ENCODE measurements at regions not wholly inside any gene's neighbourhood (a gene's known extent, or its start where the extent isn't known, plus 50 kb on each side); places are given as distances from the start of the nearest gene placed in this dataset.
A peak's percentile ranks its signal among the peaks of the same experiment; 100 is the strongest.

DNA sequence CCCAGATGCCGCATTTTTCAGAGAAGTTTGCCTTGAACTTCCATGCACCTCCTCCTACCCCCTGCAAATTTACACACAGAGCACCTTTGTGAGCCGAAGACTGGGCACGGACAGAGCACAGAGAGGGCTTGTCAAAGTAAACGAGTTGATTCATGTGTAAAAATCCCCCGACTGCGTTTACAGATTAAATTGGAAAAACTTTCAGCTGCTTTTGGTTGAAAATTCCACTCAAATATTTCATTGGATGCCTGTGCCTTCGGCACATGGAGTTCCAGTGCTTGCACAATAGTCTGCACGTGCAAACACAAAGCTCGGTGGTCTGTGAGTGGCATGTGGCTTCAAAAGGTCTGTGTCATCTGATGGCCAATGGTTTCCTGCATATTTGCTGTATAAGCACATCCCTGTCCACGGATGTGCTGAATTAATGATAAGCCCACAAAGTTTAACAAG is 177.5 kb downstream of the SETD4 start:
- DNase-seq = no peak
- CTCF ChIA-PET = no interaction called here
- H3K9me3 ChIP-seq = no peaks in the 10 kb centered on the region
- no peak overlapping the region; the same call in 1 of the 2 replicates for H3K4me2 ChIP-seq
- POLR2A ChIA-PET = no interaction called here
- H3K9ac ChIP-seq = no peak overlapping the region
- H3K79me2 ChIP-seq (ENCODE audit: insufficient read depth) = no peaks in the 10 kb centered on the region
- TF ChIP-seq MAX (IDR thresholded peaks at IDR 0.05; ENCODE audit: low read depth) (peak; percentile 23; the same call in 1 of the 2 replicates), RAD21 (IDR thresholded peaks at IDR 0.05; ENCODE audit: low read length) (no peak)
- H3K9me2 ChIP-seq = no peaks in the 10 kb centered on the region
- no peaks in the 10 kb centered on the region for H3K4me1 ChIP-seq (ENCODE audit: control insufficient read depth in 1 of 2, insufficient read depth in 2 of 2, low read depth in 1 of 2, low read length in 1 of 2)
- no peak overlapping the region for H3K4me3 ChIP-seq (ENCODE audit: low read depth in 2 of 2, low read length in 1 of 2)
- H4K20me1 ChIP-seq (ENCODE audit: insufficient read depth) = no peaks in the 10 kb centered on the region
- H3K36me3 ChIP-seq (replicated peaks in 1 of 2; ENCODE audit: control insufficient read depth in 1 of 2, insufficient read depth in 2 of 2, low read length in 1 of 2) = no peaks in the 10 kb centered on the region
- H3F3A ChIP-seq (replicated peaks; ENCODE audit: insufficient read depth) = no peaks in the 10 kb centered on the region
- H2AFZ ChIP-seq (ENCODE audit: low read depth) = no peak overlapping the region
- no peak overlapping the region for H3K27ac ChIP-seq (ENCODE audit: low read depth in 2 of 2, low read length in 1 of 2)
- 4% methylated on average over 10 of the region's 10 CpGs for WGBS (ENCODE audit: low lambda C conversion rate)
- peaks cover 15% of the 10 kb centered on the region; the same call in 1 of the 2 replicates for H3K27me3 ChIP-seq (ENCODE audit: insufficient read depth)

GRCh38 chr21:35873441-35873840 is 186.9 kb downstream of the SETD4 start:
- no peak overlapping the region for H3K27ac ChIP-seq (ENCODE audit: low read depth in 2 of 2, low read length in 1 of 2)
- no peaks in the 10 kb centered on the region for H3K4me1 ChIP-seq (ENCODE audit: control insufficient read depth in 1 of 2, insufficient read depth in 2 of 2, low read depth in 1 of 2, low read length in 1 of 2)
- peaks cover 5% of the 10 kb centered on the region; the same call in 1 of the 2 replicates for H3K9me3 ChIP-seq
- WGBS (ENCODE audit: low lambda C conversion rate) = 3% methylated on average over 2 of the region's 2 CpGs
- no peaks in the 10 kb centered on the region for H3K9me2 ChIP-seq
- H3F3A ChIP-seq (replicated peaks; ENCODE audit: insufficient read depth) = no peaks in the 10 kb centered on the region
- no peak overlapping the region for H3K4me3 ChIP-seq (ENCODE audit: low read depth in 2 of 2, low read length in 1 of 2)
- H3K4me2 ChIP-seq = no peak overlapping the region
- H3K27me3 ChIP-seq (ENCODE audit: insufficient read depth) = peaks cover 52% of the 10 kb centered on the region; the same call in 1 of the 2 replicates
- H3K36me3 ChIP-seq (replicated peaks in 1 of 2; ENCODE audit: control insufficient read depth in 1 of 2, insufficient read depth in 2 of 2, low read length in 1 of 2) = no peaks in the 10 kb centered on the region
- H3K79me2 ChIP-seq (ENCODE audit: insufficient read depth) = no peaks in the 10 kb centered on the region
- no peak for DNase-seq
- no peak for TF ChIP-seq USF2 (IDR thresholded peaks at IDR 0.05; ENCODE audit: borderline replicate concordance, low read depth, low read length)
- CTCF ChIA-PET = no interaction called here
- POLR2A ChIA-PET = no interaction called here
- H3K9ac ChIP-seq = no peak overlapping the region
- H4K20me1 ChIP-seq (ENCODE audit: insufficient read depth) = no peaks in the 10 kb centered on the region
- H2AFZ ChIP-seq (ENCODE audit: low read depth) = no peak overlapping the region

DNA sequence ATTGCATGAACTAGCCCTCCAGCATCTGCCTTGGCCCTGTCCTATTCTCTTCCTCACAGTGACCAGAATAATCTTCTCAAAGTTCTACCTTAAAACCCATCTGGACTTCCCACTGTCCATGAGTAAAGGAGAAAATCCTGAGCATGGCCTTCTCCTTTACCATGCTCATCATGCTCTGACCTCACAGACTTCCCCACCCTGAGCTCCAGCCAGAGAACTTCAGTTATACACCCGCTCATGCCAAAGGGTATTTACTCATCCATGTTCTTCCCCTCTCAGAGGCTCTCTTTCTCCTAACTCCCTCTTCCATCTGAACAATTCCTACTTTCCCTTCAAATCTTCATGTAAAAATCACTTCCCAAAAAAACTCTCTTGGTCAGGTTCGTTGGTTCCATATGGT is 188.4 kb downstream of the SETD4 start:
- no peaks in the 10 kb centered on the region for H3F3A ChIP-seq (replicated peaks; ENCODE audit: insufficient read depth)

More for the DNA sequence above, 188.4 kb downstream of the SETD4 start:
- H3K79me2 ChIP-seq (ENCODE audit: insufficient read depth) = no peaks in the 10 kb centered on the region
- no peak overlapping the region for H3K4me3 ChIP-seq (ENCODE audit: low read depth in 2 of 2, low read length in 1 of 2)
- no peak overlapping the region for H2AFZ ChIP-seq (ENCODE audit: low read depth)
- DNase-seq = no peak
- no peaks in the 10 kb centered on the region for H3K36me3 ChIP-seq (replicated peaks in 1 of 2; ENCODE audit: control insufficient read depth in 1 of 2, insufficient read depth in 2 of 2, low read length in 1 of 2)
- no peaks in the 10 kb centered on the region for H3K9me2 ChIP-seq
- H3K4me2 ChIP-seq = no peak overlapping the region
- H3K27ac ChIP-seq (ENCODE audit: low read depth in 2 of 2, low read length in 1 of 2) = no peak overlapping the region
- 12% methylated on average over 2 of the region's 2 CpGs for WGBS (ENCODE audit: low lambda C conversion rate)
- TF ChIP-seq EP300 (IDR thresholded peaks at IDR 0.05; ENCODE audit: borderline replicate concordance in 1 of 2, low read depth in 1 of 2, low read length in 1 of 2) (no peak), TAF1 (IDR thresholded peaks at IDR 0.05; ENCODE audit: borderline replicate concordance, low read depth, low read length) (no peak), TEAD4 (IDR thresholded peaks at IDR 0.05; ENCODE audit: borderline replicate concordance, insufficient read depth) (no peak), MXI1 (IDR thresholded peaks at IDR 0.05; ENCODE audit: low read depth, low read length) (no peak), NRF1 (IDR thresholded peaks at IDR 0.05; ENCODE audit: low read depth, low read length) (no peak), FOXM1 (IDR thresholded peaks at IDR 0.05; ENCODE audit: low read depth) (no peak), CHD2 (IDR thresholded peaks at IDR 0.05; ENCODE audit: low read length, partially characterized antibody) (no peak), RAD21 (IDR thresholded peaks at IDR 0.05; ENCODE audit: low read length) (no peak), TCF12 (IDR thresholded peaks at IDR 0.05) (no peak), YY1 (IDR thresholded peaks at IDR 0.05; ENCODE audit: low read depth) (no peak)
- TF ChIP-seq, protein P1, sequence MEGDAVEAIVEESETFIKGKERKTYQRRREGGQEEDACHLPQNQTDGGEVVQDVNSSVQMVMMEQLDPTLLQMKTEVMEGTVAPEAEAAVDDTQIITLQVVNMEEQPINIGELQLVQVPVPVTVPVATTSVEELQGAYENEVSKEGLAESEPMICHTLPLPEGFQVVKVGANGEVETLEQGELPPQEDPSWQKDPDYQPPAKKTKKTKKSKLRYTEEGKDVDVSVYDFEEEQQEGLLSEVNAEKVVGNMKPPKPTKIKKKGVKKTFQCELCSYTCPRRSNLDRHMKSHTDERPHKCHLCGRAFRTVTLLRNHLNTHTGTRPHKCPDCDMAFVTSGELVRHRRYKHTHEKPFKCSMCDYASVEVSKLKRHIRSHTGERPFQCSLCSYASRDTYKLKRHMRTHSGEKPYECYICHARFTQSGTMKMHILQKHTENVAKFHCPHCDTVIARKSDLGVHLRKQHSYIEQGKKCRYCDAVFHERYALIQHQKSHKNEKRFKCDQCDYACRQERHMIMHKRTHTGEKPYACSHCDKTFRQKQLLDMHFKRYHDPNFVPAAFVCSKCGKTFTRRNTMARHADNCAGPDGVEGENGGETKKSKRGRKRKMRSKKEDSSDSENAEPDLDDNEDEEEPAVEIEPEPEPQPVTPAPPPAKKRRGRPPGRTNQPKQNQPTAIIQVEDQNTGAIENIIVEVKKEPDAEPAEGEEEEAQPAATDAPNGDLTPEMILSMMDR (IDR thresholded peaks at IDR 0.05) = no peak
- TF ChIP-seq, protein P2, sequence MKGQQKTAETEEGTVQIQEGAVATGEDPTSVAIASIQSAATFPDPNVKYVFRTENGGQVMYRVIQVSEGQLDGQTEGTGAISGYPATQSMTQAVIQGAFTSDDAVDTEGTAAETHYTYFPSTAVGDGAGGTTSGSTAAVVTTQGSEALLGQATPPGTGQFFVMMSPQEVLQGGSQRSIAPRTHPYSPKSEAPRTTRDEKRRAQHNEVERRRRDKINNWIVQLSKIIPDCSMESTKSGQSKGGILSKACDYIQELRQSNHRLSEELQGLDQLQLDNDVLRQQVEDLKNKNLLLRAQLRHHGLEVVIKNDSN (IDR thresholded peaks at IDR 0.05; ENCODE audit: borderline replicate concordance, low read depth) = no peak
- H3K4me1 ChIP-seq (ENCODE audit: control insufficient read depth in 1 of 2, insufficient read depth in 2 of 2, low read depth in 1 of 2, low read length in 1 of 2) = no peaks in the 10 kb centered on the region
- peaks cover 5% of the 10 kb centered on the region; the same call in 1 of the 2 replicates for H3K9me3 ChIP-seq
- H4K20me1 ChIP-seq (ENCODE audit: insufficient read depth) = no peaks in the 10 kb centered on the region
- ChIA-PET POLR2A (no interaction called here), CTCF (no interaction called here)
- H3K27me3 ChIP-seq (ENCODE audit: insufficient read depth) = peaks cover 49% of the 10 kb centered on the region; the same call in 1 of the 2 replicates
- no peak overlapping the region for H3K9ac ChIP-seq

All from SK-N-SH (cell line).